DMS153 treated with DMSO at 0.1 percent for 48 hours (cell line): ENCODE measurements at regions not wholly inside any gene's neighbourhood (a gene's known extent, or its start where the extent isn't known, plus 50 kb on each side); places are given as distances from the start of the nearest gene placed in this dataset.

Experiments used
- DNase-seq: peaks from one replicate; lab custom pipeline; 2025; ENCODE audit not compliant: unreplicated experiment; lab: John Stamatoyannopoulos, UW

DNA sequence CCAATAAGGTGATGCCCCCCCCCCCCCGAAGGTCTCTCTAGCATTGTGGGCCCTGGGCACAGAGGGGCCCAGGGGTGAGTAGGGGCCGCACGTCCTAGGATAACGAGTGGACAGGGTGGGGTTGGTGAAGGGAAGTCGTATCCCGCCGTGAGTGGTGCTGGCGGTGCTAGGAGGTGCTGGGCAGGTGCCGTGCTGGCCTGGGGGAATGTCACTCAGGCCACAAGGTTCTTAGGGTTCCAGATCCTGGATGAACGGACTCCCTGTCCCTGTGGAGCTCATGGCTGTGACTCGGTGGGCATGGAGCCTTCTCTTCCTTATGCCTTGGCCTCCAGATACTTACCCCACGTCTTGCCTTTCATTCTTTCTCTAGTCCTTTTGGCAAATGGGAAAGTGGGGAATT is 157.4 kb upstream of the SOX1 start:
- no peak for DNase-seq

DNA sequence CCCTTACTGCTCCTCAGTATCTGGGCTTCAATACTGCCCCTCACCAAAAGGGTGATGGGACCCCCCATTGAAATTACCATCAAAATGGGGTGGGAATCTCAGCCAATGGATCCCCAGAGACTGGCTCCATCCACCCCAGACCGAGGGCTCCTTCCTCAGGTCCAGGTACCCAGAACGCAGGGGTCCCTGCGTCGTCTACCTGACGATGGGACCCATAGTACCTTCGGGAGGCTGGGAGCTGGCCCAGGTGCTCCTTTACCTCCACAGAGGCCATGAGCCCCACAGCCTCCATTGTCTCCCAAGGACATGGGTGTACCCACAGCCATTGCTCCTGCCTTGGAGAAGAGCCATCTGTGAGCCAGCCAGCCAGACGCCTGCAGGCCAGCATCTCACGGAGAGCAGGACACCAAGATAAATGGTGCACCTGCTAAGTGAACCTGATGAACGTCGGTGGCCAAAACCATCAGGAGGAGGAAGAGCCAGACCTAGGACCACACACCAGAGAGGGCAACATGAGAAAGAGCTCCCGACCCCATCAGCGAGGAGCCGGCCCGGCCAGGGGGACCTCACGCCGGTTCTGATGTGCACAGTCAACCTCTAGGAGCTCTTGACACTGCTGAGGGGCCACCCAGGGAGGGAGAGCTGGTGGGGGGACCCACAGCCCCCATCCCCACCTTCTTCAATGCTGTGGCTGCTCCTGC is 156.8 kb upstream of the SOX1 start:
- DNase-seq, result no peak

DNA sequence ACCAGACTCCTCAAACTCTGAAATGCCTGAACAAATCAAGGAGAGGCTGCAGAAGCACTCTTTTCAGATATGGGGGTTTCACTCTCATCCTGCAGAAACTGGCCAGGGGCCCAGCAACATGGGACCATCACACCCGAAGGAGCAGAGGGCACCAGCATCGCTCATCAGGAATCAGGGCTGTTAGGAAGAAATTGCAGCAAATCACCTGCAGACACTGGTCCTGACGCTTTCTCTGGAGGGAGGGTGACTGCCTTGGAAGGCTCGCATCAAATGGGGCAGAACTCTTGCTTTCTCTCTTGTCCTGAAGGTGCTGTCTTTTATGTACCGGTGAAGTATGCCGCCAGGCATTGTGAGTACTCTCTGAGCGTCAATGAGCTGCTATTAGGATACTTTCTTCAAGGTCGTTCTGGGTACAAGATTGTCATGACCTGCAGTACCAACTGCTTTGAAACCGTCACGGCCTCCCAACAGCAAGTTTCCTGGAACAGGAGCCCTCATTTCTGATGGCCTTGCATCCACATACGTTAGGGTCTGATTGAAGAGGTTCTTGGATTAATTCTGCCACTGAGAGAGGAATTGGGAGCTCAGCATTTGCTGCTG is 155.7 kb upstream of the SOX1 start:
- DNase-seq, result no peak

DNA sequence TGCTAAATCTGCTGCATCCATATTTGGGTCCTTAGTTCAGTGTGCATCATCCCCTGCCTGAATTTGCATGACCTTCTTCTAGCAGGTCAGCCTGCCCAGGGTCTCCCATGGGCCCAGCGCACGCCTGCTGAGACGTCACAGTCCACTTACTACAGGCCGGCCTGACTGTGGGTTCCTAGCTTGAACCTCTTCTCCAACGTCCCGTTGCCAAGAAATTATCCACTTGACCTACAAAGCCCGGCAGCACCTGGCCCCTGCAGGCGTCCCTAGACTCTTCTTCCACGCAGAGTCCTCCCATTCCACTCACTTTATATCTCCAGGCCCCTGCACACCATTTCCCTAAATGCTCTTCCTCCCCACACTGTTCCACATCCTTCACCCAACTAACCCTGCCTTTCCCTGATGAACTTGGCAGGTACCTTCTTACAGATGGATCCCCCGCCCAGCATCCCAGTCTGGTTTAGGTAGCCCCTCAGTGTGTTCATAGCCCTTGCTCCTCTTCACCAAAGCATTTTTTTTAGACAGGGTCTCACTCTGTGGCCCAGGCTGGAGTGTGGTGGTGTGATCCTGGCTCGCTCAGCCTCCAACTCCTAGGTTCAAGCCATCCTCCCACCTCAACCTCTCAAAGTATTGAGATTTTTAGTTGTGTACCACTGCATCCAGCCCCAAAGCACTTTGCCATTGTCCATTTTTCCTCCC is 155.0 kb upstream of the SOX1 start:
- DNase-seq, result no peak

DNA sequence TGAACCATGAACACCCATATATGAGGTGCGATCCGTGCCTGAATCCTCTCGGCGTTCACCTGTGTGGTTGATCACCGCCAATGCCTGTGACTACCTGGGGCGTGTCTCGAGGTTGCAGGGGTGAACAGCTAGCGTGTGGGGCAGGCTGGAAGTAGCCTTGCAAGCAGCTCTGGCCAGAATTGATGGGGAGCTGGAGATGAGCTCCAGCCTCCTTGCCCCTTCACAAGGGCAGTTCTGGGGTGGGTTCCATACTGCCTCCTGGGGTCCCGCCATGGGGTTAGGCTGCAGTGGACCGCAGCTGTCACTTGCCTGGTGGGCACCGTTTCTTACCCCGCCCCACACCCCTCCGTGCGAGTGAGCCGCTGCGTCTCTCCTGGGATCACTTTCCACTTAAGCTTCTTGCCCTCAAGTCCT is 154.5 kb upstream of the SOX1 start:
- no peak for DNase-seq

DNA sequence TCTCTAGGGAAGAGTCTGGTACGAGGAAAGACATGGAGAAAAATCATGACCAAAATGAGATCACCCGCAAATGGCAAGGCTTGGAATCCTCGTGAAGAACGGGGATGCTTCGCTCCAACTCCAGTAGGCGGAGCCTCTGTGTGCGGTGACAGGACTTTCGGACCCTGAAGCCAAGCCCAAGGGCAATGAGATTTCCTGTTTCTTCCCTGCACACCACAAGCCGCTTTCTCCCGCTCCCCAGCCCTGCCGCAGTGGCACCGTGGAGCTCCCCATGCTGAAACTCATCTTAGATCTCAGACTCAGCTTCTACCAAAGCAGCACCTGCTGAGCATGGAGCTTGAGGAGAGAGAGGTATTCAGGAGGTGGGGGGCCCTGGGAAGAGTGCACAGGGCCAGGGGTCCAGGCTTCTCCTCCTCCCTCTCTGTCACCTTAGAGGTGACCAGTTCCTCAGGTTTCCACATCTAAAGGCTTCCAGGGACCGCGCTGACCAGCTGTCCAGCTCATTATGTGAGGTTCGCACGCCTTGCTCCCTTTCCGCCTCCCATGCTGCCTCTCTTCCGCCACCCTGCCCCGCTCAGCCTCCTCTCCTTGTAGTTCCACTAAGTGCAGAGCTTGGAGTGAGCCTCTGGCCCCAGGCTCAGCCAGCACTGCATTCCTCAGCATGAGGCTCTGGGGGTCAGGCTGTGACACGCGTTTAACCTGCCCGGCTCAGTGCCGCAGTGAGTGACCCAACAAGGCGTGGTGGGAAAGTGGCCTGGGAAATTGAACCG is 153.8 kb upstream of the SOX1 start:
- DNase-seq, result no peak

DNA sequence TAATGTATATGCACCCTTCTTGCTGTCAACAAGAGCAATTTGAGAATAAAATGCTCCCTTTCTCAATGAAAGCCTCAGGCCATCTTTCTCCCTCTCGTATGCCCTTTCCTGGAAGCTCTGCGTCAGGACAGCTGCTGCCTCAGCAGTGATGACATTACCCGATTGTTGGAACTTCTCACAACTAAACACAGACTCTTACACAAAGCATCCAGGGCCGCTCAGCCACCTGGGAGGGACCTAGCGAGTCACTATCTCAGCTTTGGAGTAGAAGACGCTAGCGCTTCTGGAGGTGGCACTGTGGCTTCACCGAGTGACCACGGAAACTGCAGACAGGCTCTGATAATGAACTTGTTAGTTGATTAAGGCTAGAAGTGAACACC is 153.2 kb upstream of the SOX1 start:
- no peak for DNase-seq

DNA sequence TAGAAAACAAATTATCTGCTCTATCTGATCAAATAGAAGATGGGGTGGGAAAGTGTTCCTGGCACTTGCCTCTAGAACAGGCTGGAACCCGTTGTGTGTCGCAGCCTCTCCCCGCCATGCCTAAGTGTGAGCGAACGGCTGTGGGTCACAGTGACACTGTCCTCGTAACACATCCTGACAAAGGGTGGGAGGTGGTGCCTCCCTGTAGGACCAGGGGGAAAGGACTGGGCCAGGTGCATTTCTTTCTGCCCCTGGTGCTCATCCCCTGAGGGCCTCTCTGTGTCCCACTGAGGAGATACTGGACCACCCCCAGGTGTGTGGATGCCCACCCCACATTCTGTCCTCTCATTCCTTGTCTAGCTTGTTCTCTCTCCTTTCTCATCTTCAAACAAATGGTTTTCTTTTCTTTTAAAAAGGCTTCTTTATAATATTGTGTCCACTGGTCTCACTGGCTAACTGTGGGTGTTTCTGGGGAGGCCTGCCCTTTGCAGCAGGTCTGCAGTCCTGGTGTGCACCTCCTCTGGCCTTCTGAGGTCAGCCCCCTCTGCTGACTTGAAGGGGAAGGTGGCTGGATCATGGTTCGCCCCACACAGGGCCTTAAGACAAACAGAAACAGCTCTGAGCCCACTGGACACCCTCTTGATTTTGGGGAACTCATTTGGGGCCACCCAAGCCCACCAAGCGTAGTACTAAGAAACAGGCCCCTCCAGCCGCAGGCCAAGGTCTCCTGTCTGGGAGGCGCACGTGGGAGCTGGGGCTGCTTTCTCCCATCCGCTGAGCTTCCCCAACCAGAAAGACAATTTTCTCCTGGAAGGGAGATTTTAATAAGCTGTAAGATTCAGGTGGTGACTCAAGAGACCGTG is 152.5 kb upstream of the SOX1 start:
- DNase-seq, result no peak

DNA sequence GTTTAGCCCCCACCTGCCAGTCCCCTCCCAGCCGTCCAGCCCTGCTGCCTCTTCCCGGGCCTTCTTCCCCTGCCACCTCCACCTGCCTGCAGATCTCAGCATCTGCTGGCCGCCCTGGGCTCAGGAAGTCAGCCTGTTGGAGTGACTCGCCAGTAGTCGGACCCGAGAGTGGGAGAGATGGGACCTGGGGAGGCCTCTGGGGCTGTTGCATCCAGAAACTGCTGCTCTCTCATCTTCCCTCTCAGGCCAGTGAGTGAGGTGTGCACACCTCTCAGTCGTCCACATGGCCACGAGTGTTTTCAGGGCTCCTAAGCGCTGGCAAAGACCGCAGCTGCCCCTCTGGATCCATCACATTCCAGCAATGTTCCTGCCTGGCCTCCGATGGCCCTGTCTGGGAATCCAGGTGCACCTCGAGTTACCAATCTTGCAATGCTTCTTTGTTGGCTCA is 151.8 kb upstream of the SOX1 start:
- no peak for DNase-seq

DNA sequence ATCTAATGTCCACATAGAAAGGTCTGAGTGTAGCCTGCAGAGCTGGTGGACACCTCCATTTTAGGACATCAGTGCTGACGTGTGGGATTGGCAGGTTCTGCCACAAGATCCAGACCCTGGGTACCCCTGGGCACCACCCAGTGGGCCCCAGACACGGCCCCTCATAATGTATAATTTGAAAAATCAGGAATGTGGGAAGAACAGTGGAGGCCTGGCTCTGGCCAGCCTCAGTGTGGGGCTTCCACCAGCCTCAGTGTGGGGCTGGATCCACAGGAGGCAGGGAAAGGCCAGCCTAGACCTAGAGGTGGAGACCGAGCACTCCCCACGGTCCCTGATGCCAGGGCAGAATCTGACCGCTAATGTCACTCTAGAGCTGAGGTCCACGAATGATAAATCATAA is 150.7 kb upstream of the SOX1 start:
- DNase-seq, result no peak

DNA sequence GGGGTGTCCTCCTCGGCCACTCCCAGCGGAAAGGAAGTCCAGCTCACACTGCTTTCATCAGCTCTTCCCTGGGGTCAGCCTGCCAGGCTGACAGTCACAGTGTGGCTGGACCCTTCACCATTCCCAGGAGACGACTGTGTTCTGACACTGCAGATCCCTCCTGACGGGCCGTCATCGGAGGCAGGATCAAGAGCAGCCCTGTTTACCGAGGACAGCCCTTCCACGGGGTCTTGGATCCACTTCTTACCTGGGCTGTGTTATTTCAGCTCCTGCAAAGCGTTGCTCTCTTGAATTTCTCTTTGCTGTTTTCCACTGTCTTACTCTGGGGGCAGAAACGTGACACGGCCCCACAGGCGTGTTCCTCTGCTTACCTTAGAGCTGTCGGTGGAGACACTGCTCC is 149.9 kb upstream of the SOX1 start:
- DNase-seq, result no peak

DNA sequence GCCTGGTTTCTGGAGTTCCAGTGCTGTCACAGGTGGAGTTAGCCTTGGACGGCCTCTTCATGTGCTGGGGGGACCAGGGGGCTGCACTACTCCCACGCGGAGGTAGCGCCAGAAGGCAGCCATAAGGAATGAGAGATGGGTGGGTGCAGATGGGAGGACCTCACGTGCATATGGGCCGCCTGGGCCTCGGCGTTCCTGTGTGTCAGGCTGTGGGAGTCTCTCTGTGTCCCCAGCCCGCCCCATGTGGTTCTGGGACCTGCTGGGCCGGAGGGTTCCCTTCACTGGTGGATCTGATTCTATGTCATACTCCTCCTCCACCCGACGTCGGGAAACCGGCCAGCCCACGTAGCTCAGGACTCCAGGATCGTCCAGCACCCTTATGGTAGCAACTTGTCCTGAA is 149.0 kb upstream of the SOX1 start:
- no peak for DNase-seq

DNA sequence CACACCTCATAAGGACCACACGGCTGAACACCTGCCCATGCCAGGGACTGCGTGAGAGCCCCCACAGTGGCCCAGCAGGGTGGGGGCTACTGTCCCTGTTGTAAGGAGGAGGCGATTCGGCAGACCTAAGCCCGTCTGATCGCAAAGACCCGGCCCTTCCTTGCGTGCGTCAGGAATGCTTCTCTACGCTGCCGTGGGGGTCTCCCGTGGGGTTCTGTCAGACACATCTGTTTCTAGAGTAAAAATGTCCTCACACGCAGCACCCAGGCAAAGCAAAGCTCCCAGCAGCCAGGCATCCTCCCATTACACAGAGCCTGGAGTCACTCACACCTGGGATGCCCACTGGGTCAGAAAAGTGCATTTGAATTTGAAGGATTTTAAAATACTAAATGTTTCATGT is 147.7 kb upstream of the SOX1 start:
- no peak for DNase-seq

DNA sequence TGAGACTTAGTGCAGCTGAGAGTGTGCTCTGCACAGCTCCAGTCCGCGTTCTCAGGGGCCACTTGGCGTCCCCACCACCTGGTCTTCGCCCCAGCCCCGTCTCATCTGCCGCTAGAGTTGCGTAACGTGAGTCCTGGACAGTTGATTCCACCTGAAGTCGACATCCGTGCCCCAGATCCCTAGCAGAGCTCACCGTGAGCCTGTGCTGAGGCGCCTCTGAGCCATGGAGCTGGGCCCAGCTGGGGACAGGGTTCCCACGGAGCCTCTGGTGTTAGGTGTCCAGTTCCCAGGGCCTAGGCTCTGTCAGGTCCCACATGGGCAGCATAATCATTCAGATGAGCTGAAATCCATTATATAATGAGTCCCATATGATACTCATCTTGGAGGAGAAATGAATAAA is 147.1 kb upstream of the SOX1 start:
- DNase-seq, result no peak

DNA sequence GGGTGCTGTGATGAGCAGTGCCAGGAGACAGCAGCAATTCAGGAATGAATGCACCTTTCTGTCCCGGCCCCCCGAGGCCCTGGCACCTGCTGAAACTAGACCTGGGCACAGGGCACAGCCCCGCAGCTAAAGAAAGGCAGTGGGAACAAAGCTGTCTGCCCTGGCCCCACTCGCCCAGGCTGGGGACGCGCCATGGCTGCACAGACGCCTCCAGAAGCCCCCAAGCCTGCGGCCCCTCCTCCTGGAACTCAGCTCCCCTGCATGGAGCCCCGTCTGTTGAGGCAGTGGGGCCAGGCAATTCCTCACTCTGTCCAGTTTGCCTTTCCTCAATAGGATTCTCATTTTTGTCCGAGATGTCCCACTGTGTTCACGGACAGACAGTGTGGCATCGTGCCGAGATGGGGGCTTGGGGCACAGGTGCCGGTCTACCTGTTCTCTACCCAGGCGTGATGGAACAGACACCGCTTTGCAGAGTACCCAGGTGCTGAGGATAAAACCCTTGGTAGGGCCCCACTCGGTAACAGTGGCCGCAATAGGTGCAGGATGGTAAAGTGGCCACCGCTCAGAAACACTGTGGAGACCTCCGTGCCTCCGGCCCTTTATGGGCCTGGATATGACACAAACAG is 146.5 kb upstream of the SOX1 start:
- no peak for DNase-seq

DNA sequence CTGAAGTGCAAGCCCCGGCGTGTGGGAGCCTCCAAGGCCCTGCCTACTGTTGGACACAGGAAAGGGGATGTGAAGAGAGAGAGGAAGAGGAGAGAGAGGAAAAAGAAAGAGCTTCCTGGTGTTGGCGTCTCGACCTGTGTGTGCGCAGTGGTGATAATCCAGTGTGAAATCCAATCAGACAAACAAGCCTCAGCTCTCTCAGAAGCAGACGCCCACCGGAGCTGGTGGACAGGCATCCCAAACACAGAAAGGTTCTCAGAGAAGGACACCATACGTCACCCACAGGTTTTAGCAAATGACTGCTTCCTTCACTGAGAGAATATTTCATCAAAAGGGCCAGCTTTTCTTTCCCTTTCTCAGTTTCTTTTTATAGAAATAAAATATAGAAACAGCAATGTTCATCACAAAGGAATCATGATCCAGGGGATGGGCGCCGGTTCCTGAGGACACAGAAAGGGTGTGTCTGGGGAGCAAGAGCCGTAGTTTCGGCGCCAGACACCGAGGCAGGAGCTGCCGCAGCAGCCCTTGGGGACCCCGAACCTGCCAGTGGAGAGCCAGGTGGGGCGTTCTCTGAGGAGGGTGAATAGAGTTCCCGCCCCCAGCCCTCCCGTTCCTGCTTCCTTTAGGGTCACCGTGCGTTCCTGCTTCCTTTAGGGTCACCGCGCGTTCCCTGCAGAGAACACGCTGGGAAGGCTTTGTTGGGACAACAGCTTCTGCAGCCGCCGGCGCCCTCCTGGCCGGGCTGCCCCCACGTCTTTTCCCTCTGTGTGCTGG is 145.8 kb upstream of the SOX1 start:
- DNase-seq, result peak; percentile 55

DNA sequence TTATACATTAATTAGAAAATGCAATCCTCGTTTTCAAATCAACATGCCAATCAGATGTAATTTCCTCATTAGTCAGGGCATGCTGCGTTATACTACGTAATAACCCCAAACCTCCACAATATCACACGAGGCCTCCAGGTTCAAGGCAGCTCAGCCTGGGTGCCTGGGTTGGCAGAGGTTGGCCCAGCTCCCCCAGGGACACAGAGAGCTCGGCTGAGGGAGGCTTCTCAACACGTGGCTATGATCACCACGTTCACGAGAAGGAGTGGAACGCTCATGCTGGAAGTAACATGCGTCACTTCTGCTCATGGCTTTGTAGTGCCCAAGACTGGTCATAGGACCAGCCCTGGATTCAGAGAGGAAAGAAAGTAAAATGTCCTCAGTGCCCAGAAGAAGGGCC is 144.9 kb upstream of the SOX1 start:
- no peak for DNase-seq

DNA sequence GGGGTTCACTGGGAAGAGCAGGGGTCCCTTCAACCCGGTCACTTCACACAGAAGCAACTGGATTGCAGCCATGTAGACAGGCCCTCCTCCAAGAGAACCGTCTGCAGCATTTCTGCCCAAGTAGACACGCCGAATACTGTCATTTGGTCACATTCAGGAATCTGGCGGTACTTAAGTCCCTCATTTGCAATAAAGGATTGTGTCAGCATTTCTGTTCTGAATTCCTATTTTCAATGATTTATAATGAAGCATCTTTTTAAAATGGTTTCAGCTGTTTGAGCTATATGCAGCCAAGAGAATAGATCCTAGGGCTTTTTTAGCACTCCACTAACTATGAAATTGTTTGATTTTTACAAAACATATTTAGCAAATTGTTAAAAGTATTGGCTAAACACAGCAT is 143.5 kb upstream of the SOX1 start:
- DNase-seq, result no peak

DNA sequence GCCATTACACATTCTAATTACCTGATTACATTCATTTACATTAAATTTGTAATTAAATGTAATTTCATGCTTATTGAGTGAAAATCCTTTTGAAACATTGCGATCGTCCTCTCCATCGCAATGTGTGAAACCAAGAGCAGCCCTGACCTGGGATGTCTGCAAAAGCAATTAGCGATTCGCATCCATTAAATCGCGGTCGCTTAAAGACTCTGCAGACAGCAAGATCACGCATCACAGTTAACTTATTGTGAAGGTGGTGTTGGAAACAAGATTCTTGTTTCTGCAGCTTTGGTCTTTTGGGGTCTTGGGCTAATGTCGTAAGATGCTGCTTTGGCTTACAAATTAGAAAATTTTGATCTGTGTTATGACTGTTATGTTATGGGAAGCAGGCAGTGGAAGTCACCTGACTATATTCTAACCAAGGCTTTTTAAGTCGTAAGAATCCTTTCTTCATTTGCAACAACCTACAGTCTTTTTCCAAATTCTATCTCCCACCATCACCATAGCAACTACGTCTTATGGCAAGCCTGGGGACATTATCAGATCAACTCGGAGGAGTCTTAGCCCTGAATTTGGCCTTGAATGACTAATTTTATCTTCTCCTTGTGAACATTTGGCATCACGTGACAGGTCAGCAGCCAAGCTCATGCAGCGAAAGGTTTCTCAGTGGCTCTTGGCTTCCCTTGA is 142.8 kb upstream of the SOX1 start:
- DNase-seq, result no peak
